ENCODE measurements at regions not wholly inside any gene's neighbourhood (a gene's known extent, or its start where the extent isn't known, plus 50 kb on each side); places are given as distances from the start of the nearest gene placed in this dataset.
A peak's percentile ranks its signal among the peaks of the same experiment; 100 is the strongest.

DNA sequence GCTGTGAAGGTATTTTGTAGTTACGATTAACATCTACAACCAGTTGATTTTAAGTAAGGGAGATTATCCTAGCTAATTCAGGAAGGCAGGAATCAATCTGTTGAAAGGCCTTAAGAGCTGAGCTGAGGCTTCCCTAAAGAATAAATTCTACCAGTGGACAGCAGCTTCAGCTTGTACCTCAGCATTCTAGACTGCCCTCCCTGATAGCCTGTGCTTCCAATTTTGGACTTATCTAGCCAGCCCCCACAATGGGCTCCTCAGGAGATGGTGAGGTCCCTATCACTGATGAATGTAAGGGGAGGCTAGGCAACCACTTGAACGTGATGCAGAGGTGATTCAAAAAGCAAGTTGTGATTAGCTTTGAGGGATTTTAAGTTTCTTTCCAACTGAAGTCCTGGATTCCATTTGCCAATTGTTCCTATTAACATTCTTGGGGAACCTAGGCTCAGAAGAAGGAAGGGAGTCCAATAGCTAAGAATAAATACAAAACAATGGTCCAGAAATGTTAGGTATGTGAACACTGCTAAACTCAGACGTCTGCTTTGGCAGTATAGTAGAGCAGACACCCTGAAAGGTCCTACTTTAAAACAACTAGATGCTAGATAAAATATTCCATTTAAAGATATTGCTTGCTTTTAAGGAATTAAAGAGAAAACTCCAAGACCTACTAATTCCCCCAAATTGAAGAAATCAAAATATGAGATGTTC lies 404.3 kb upstream of the TENM4 start:
- no peak overlapping the region for H3K4me3 ChIP-seq
- no peak for DNase-seq
- no peaks in the 10 kb centered on the region for H3K27me3 ChIP-seq
- H3K9me3 ChIP-seq: no peaks in the 10 kb centered on the region
- H3K4me1 ChIP-seq: no peaks in the 10 kb centered on the region
- H3K27ac ChIP-seq: no peak overlapping the region
- H3K36me3 ChIP-seq: no peaks in the 10 kb centered on the region
- TF ChIP-seq POLR2A (IDR thresholded peaks at IDR 0.05) (no peak), CTCF (IDR thresholded peaks at IDR 0.05) (no peak)

DNA sequence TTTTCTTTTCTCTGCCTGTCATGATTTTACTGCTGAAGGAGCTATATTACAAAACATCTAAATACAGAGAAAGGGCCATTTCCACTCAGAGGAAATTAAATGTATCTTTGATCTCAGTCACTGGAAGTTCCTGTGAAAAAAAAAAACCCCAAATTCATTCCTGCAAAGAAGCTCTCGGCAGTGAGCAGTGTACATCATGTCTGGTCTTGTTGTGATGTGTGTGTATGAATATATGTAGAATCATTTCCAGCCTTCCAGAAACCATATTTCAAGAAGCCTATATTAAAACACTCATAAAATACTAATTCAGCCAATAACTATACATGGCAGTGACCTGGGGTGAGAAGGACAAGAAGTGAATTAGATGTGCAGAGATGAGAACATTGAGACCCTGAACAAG lies 393.2 kb upstream of the TENM4 start:
- Histone ChIP-seq H3K4me1 (no peaks in the 10 kb centered on the region), H3K9me3 (no peaks in the 10 kb centered on the region), H3K36me3 (no peaks in the 10 kb centered on the region), H3K27me3 (no peaks in the 10 kb centered on the region), H3K27ac (no peak overlapping the region), H3K4me3 (no peak overlapping the region)
- TF ChIP-seq CTCF (IDR thresholded peaks at IDR 0.05) (no peak), POLR2A (IDR thresholded peaks at IDR 0.05) (no peak)
- DNase-seq: no peak

GRCh38 chr11:79830446-79830845 lies 389.6 kb upstream of the TENM4 start:
- H3K36me3 ChIP-seq: no peaks in the 10 kb centered on the region
- DNase-seq: no peak
- H3K4me1 ChIP-seq: no peaks in the 10 kb centered on the region
- H3K4me3 ChIP-seq: no peak overlapping the region
- no peak for TF ChIP-seq CTCF (IDR thresholded peaks at IDR 0.05)
- no peak for TF ChIP-seq POLR2A (IDR thresholded peaks at IDR 0.05)
- H3K27me3 ChIP-seq: no peaks in the 10 kb centered on the region
- H3K27ac ChIP-seq: no peak overlapping the region
- no peaks in the 10 kb centered on the region for H3K9me3 ChIP-seq

GRCh38 chr11:79829891-79830290 lies 389.1 kb upstream of the TENM4 start:
- no peak for DNase-seq
- Histone ChIP-seq H3K27ac (no peak overlapping the region), H3K36me3 (no peaks in the 10 kb centered on the region), H3K9me3 (no peaks in the 10 kb centered on the region), H3K4me1 (no peaks in the 10 kb centered on the region), H3K27me3 (no peaks in the 10 kb centered on the region), H3K4me3 (no peak overlapping the region)
- TF ChIP-seq CTCF (IDR thresholded peaks at IDR 0.05) (no peak), POLR2A (IDR thresholded peaks at IDR 0.05) (no peak)

DNA sequence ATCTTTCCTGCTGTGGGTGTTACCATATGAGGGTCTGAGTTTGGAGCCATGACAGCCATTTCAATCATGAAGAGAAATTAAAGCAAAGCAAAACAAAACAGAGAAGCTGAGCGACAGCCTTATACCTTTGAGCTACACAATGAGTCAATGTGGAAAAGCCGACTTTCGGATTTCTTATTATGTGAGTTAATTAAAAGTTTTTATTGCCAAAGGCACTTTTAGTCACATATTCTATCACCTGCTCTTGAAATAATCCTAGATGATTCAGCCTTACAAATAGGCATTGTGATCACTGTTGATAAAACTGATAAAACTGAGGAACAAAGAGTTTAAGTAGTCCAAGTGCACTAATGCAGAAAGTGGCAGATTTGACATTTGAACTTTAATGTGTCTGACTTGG lies 381.9 kb upstream of the TENM4 start:
- no peaks in the 10 kb centered on the region for H3K4me1 ChIP-seq
- no peaks in the 10 kb centered on the region for H3K9me3 ChIP-seq
- TF ChIP-seq CTCF (IDR thresholded peaks at IDR 0.05): no peak
- no peak for TF ChIP-seq POLR2A (IDR thresholded peaks at IDR 0.05)
- no peaks in the 10 kb centered on the region for H3K27me3 ChIP-seq
- no peak overlapping the region for H3K27ac ChIP-seq
- no peak for DNase-seq
- H3K36me3 ChIP-seq: no peaks in the 10 kb centered on the region
- H3K4me3 ChIP-seq: no peak overlapping the region

- Histone ChIP-seq H3K36me3 (no peaks in the 10 kb centered on the region), H3K27me3 (no peaks in the 10 kb centered on the region), H3K9me3 (no peaks in the 10 kb centered on the region), H3K27ac (peak overlapping the region in 1 of 4 donors; percentile 11), H3K4me3 (no peak overlapping the region), H3K4me1 (no peaks in the 10 kb centered on the region)
- TF ChIP-seq POLR2A (IDR thresholded peaks at IDR 0.05) (no peak), CTCF (IDR thresholded peaks at IDR 0.05) (no peak)
- no peak for DNase-seq
Observed at GRCh38 chr11:79813551-79813950, 372.7 kb upstream of the TENM4 start.

Measured in Peyer's patch (tissue), 4 donors.